OCI-LY7 (cell line): ENCODE measurements at regions not wholly inside any gene's neighbourhood (a gene's known extent, or its start where the extent isn't known, plus 50 kb on each side); places are given as distances from the start of the nearest gene placed in this dataset.

Source experiments
- BruUV-seq: library from RNA; stranded (reverse); fragments of 400-500 nt; replicated peaks from 2 replicates; lab custom pipeline; 2021; lab: Mats Ljungman, UMichigan
- CTCF ChIA-PET: fragments of 300-600 bp; sonication (Branson Sonifier 250); formaldehyde crosslinking; loops from one replicate; lab custom pipeline; 2022; ENCODE audit warnings: antibody characterized with exemption; ENCODE audit not compliant: unreplicated experiment; lab: Charles Lee
- POLR2A ChIA-PET: fragments of 300-600 bp; sonication (Branson Sonifier 250); formaldehyde crosslinking; loops from one replicate; lab custom pipeline; 2022; ENCODE audit warnings: antibody characterized with exemption; lab: Charles Lee
- DNase-seq: peaks from one replicate; pipeline ENCODE4 v3.0.0-alpha.2; 2015; ENCODE audit warnings: low spot score
- H2AFZ ChIP-seq: fragments of 200-600 bp; sonication (generic), shearing (Covaris generic); 2 replicates; pipeline ENCODE4 v1.6.1; 2014; ENCODE audit warnings: mild to moderate bottlenecking, antibody characterized with exemption, low read length, moderate library complexity
- H3K27ac ChIP-seq: fragments of 200-600 bp; sonication (generic); 2 replicates; pipeline ENCODE4 v1.5.1; 2014; ENCODE audit warnings: mixed run types, low read depth, mild to moderate bottlenecking, moderate library complexity, low read length, inconsistent platforms; ENCODE audit not compliant: poor library complexity, severe bottlenecking
- H3K36me3 ChIP-seq: fragments of 200-600 bp; sonication (generic); 2 replicates; pipeline ENCODE4 v1.6.1; 2014; ENCODE audit warnings: mild to moderate bottlenecking, antibody characterized with exemption, low read length, moderate library complexity, mixed read lengths; ENCODE audit not compliant: insufficient read depth
- H3K4me1 ChIP-seq: fragments of 200-600 bp; sonication (generic); 2 replicates; pipeline ENCODE4 v1.5.1; 2014; ENCODE audit warnings: mild to moderate bottlenecking, low read length; ENCODE audit not compliant: insufficient read depth, poor library complexity, severe bottlenecking
- H3K4me2 ChIP-seq: fragments of 200-600 bp; sonication (generic); 2 replicates; pipeline ENCODE4 v1.6.1; 2014; ENCODE audit warnings: mild to moderate bottlenecking, low read length
- H3K4me3 ChIP-seq: fragments of 200-600 bp; sonication (generic); 2 replicates; pipeline ENCODE4 v1.5.1; 2014; ENCODE audit warnings: mild to moderate bottlenecking, low read depth, low read length; ENCODE audit not compliant: poor library complexity, severe bottlenecking
- H3K79me2 ChIP-seq: fragments of 200-600 bp; sonication (generic); 2 replicates; pipeline ENCODE4 v1.6.1; 2016; ENCODE audit warnings: low read depth, mild to moderate bottlenecking, low read length, moderate library complexity, mixed read lengths; ENCODE audit not compliant: insufficient read depth
- H3K9me2 ChIP-seq: fragments of 200-600 bp; sonication (generic); 2 replicates; pipeline ENCODE4 v1.6.1; 2016; ENCODE audit warnings: mild to moderate bottlenecking, low read length, mixed read lengths; ENCODE audit not compliant: insufficient read depth
- H3K9me3 ChIP-seq: fragments of 200-600 bp; sonication (generic); 2 replicates; pipeline ENCODE4 v1.6.1; 2014; ENCODE audit warnings: mild to moderate bottlenecking, mixed run types, low read length, mixed read lengths
- H4K20me1 ChIP-seq: fragments of 200-600 bp; sonication (generic); 2 replicates; pipeline ENCODE4 v1.6.1; 2014; ENCODE audit warnings: mild to moderate bottlenecking, antibody characterized with exemption, low read length, moderate library complexity, mixed read lengths; ENCODE audit not compliant: insufficient read depth
- CTCF ChIP-seq: fragments of 200-600 bp; sonication (generic); conservative IDR thresholded peaks from 2 replicates; pipeline ENCODE4 v1.5.1; 2014; ENCODE audit warnings: mild to moderate bottlenecking, antibody characterized with exemption, low read length, moderate library complexity, mixed read lengths
- EZH2phosphoT487 ChIP-seq: fragments of 200-600 bp; sonication (generic); IDR thresholded peaks from 2 replicates; pipeline ENCODE4 v1.6.1; 2018; ENCODE audit warnings: low read depth, borderline replicate concordance, mild to moderate bottlenecking, mixed run types, antibody characterized with exemption, low read length, moderate library complexity, mixed read lengths
- intact Hi-C: fragments of 100-400 bp; cut with micrococcal nuclease; formaldehyde crosslinking; loops from one replicate; pipeline ENCODE4 v1.10.0; 2022; ENCODE audit not compliant: unreplicated experiment

- H3K4me2 ChIP-seq: no peak overlapping the region
- TF ChIP-seq CTCF (no peak), EZH2phosphoT487 (no peak)
- DNase-seq: no peak
- no TSS peak for BruUV-seq
- intact Hi-C loops: no loop called here
- H3K27ac ChIP-seq: no peak overlapping the region
- no peaks in the 10 kb centered on the region for H3K4me1 ChIP-seq
- H2AFZ ChIP-seq: no peak overlapping the region
- no peaks in the 10 kb centered on the region for H3K9me3 ChIP-seq
- H4K20me1 ChIP-seq: no peaks in the 10 kb centered on the region
- no peaks in the 10 kb centered on the region for H3K36me3 ChIP-seq
- H3K79me2 ChIP-seq: no peaks in the 10 kb centered on the region
- CTCF ChIA-PET: interaction anchor here (1.1 kb wide), 1 partner anchor 9 kb away, joined by 3 read pairs; no protein-coding TSS in a partner anchor
- no peak overlapping the region for H3K4me3 ChIP-seq
- H3K9me2 ChIP-seq: no peaks in the 10 kb centered on the region
- POLR2A ChIA-PET: no interaction called here
Measured at GRCh38 chr13:42395086-42395821, 123.3 kb downstream of the AKAP11 start.

DNA sequence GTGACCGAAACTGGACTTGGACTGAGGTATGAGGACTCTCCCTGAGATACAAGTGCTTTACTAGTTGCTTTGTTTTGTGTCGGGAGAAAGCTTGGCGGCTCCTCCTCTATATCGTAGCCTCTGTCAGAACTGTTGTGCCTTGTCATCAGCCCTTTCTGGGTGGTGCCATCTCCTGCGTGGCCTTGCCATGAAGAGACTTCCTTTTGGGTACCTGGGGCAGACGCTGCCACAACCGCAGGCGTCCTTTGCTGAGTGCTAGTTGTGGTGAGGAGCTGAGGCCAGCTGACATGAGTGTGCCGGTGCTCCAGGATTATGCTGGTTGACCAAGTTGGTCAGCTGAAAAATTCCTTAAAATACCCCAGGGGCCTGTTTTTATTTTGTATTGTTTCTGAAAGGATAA lies 124.5 kb downstream of the AKAP11 start:
- Histone ChIP-seq H3K9me2 (no peaks in the 10 kb centered on the region), H3K27ac (no peak overlapping the region), H3K4me1 (no peaks in the 10 kb centered on the region), H4K20me1 (no peaks in the 10 kb centered on the region), H3K4me3 (no peak overlapping the region), H3K79me2 (no peaks in the 10 kb centered on the region), H3K36me3 (no peaks in the 10 kb centered on the region), H3K4me2 (no peak overlapping the region), H3K9me3 (no peaks in the 10 kb centered on the region), H2AFZ (no peak overlapping the region)
- POLR2A ChIA-PET: interaction anchor here (0.6 to 0.7 kb wide), 2 partner anchors 101 to 124 kb away, joined by 3 read pairs; no protein-coding TSS in a partner anchor
- intact Hi-C loops: no loop called here
- no peak for DNase-seq
- TF ChIP-seq EZH2phosphoT487 (no peak), CTCF (no peak)
- CTCF ChIA-PET: no interaction called here
- no TSS peak for BruUV-seq

GRCh38 chr13:42396901-42397655 lies 125.1 kb downstream of the AKAP11 start:
- no peak for DNase-seq
- H3K4me2 ChIP-seq: no peak overlapping the region
- no peaks in the 10 kb centered on the region for H3K9me3 ChIP-seq
- intact Hi-C loops: no loop called here
- no peak overlapping the region for H3K27ac ChIP-seq
- no peak overlapping the region for H3K4me3 ChIP-seq
- no peaks in the 10 kb centered on the region for H3K9me2 ChIP-seq
- CTCF ChIA-PET: no interaction called here
- H2AFZ ChIP-seq: no peak overlapping the region
- no peak for TF ChIP-seq CTCF
- no peak for TF ChIP-seq EZH2phosphoT487
- no peaks in the 10 kb centered on the region for H3K4me1 ChIP-seq
- no peaks in the 10 kb centered on the region for H3K79me2 ChIP-seq
- POLR2A ChIA-PET: no interaction called here
- BruUV-seq: no TSS peak
- no peaks in the 10 kb centered on the region for H3K36me3 ChIP-seq
- no peaks in the 10 kb centered on the region for H4K20me1 ChIP-seq
